ENCODE measurements at regions not wholly inside any gene's neighbourhood (a gene's known extent, or its start where the extent isn't known, plus 50 kb on each side); places are given as distances from the start of the nearest gene placed in this dataset.

- peak; percentile 49; the same call in 1 of the 2 replicates for ATAC-seq (ENCODE audit: low read depth)
Measured at GRCh38 chr13:82739881-82740280, 1142.4 kb downstream of the SLITRK1 start.

More at GRCh38 chr13:82739881-82740280, 1142.4 kb downstream of the SLITRK1 start:
- Histone ChIP-seq H3K18ac (ENCODE audit: low read depth, low read length) (no peak overlapping the region), H3K79me1 (ENCODE audit: low read depth in 1 of 2, low read length in 2 of 2) (no peaks in the 10 kb centered on the region), H2AK9ac (replicated peaks; ENCODE audit: low read depth, low read length, poor library complexity) (no peak overlapping the region), H3K9me3 (ENCODE audit: control insufficient read depth, insufficient read depth, low read length) (no peaks in the 10 kb centered on the region), H2AFZ (replicated peaks; ENCODE audit: low read length, poor library complexity) (peak overlapping the region; percentile 9), H4K20me1 (ENCODE audit: insufficient read depth, low read length) (no peaks in the 10 kb centered on the region), H3K27me3 (ENCODE audit: control insufficient read depth, insufficient read depth, low read length) (no peaks in the 10 kb centered on the region), H2BK20ac (ENCODE audit: low read depth, low read length) (peak overlapping the region; percentile 51; the same call in 1 of the 2 replicates), H4K5ac (ENCODE audit: low read depth, low read length) (no peak overlapping the region), H3K36me3 (ENCODE audit: control insufficient read depth, insufficient read depth, low read length) (no peaks in the 10 kb centered on the region), H3K4ac (ENCODE audit: low read depth, low read length) (peak overlapping the region; percentile 36; the same call in 1 of the 2 replicates), H3K4me2 (ENCODE audit: low read depth, low read length) (no peak overlapping the region), H3K23ac (ENCODE audit: low read depth, low read length) (no peak overlapping the region), H3K56ac (ENCODE audit: extremely low read depth, insufficient read depth, low read length) (no peak overlapping the region), H3K4me3 (ENCODE audit: insufficient read depth, low read depth, low read length) (no peak overlapping the region), H3K9ac (ENCODE audit: low read depth, low read length) (no peak overlapping the region), H3K27ac (ENCODE audit: insufficient read depth, low read length) (no peak overlapping the region), H3K4me1 (ENCODE audit: control insufficient read depth, insufficient read depth, low read length) (no peaks in the 10 kb centered on the region), H2BK5ac (ENCODE audit: low read depth, low read length, poor library complexity, severe bottlenecking) (no peak overlapping the region), H2BK15ac (ENCODE audit: low read depth, low read length) (no peak overlapping the region), H2BK120ac (ENCODE audit: low read depth, low read length) (peak overlapping the region; percentile 37), H4K91ac (ENCODE audit: insufficient read depth, low read depth, low read length) (peak overlapping the region; percentile 41; the same call in 1 of the 2 replicates), H3K14ac (replicated peaks; ENCODE audit: low read depth, low read length) (no peak overlapping the region), H2AK5ac (ENCODE audit: low read depth, low read length) (no peak overlapping the region; the same call in 1 of the 2 replicates), H3K9me1 (ENCODE audit: insufficient read depth, low read length) (no peaks in the 10 kb centered on the region), H4K8ac (ENCODE audit: low read depth in 2 of 2, low read length in 2 of 2) (no peak overlapping the region)
- peak; percentile 38; the same call in 1 of the 2 replicates for TF ChIP-seq RAD21 (IDR thresholded peaks at IDR 0.05; ENCODE audit: low read length)
- TF ChIP-seq CTCF (conservative IDR thresholded peaks at IDR 0.05; ENCODE audit: low read depth, low read length): peak; percentile 43
- no peak for TF ChIP-seq RCOR1 (IDR thresholded peaks at IDR 0.05; ENCODE audit: insufficient replicate concordance, low read length)
- TF ChIP-seq, protein P1, sequence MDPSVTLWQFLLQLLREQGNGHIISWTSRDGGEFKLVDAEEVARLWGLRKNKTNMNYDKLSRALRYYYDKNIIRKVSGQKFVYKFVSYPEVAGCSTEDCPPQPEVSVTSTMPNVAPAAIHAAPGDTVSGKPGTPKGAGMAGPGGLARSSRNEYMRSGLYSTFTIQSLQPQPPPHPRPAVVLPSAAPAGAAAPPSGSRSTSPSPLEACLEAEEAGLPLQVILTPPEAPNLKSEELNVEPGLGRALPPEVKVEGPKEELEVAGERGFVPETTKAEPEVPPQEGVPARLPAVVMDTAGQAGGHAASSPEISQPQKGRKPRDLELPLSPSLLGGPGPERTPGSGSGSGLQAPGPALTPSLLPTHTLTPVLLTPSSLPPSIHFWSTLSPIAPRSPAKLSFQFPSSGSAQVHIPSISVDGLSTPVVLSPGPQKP (IDR thresholded peaks at IDR 0.05; ENCODE audit: borderline replicate concordance, low read depth, low read length): no peak
- no peak for TF ChIP-seq MAFK (IDR thresholded peaks at IDR 0.05; ENCODE audit: low read depth, low read length)
- dilution Hi-C loops (cut with HindIII; ENCODE audit: low sequenced_read_pairs, unreplicated experiment) (no loop called here), in situ Hi-C loops (cut with MboI; ENCODE audit: low sequenced_read_pairs) (no loop called here), intact Hi-C loops (cut with micrococcal nuclease) (loop anchor here (10.0 kb wide), 1 partner anchor 475 kb away; no protein-coding TSS in a partner anchor)
- DNase-seq: peak; percentile 12
- ChIA-PET CTCF (interaction anchor here (0.7 to 1.1 kb wide), 2 partner anchors 12 to 17 kb away, joined by 3 to 4 read pairs; no protein-coding TSS in a partner anchor), POLR2A (ENCODE audit: unreplicated experiment) (interaction anchor here (0.7 kb wide), 1 partner anchor 57 kb away, joined by 6 read pairs; no protein-coding TSS in a partner anchor)
- WGBS, 2 experiments (ENCODE audit: extremely low coverage in 2 of 2, insufficient read length in 1 of 2): no CpG with 5 or more reads among the region's 1 CpG
- no TSS peak for BruUV-seq (replicated peaks)

Measured in IMR-90 (cell line).